ENCODE measurements at regions not wholly inside any gene's neighbourhood (a gene's known extent, or its start where the extent isn't known, plus 50 kb on each side); places are given as distances from the start of the nearest gene placed in this dataset.

- no peak for DNase-seq (ENCODE audit: low read depth)
- TF ChIP-seq, protein P1, sequence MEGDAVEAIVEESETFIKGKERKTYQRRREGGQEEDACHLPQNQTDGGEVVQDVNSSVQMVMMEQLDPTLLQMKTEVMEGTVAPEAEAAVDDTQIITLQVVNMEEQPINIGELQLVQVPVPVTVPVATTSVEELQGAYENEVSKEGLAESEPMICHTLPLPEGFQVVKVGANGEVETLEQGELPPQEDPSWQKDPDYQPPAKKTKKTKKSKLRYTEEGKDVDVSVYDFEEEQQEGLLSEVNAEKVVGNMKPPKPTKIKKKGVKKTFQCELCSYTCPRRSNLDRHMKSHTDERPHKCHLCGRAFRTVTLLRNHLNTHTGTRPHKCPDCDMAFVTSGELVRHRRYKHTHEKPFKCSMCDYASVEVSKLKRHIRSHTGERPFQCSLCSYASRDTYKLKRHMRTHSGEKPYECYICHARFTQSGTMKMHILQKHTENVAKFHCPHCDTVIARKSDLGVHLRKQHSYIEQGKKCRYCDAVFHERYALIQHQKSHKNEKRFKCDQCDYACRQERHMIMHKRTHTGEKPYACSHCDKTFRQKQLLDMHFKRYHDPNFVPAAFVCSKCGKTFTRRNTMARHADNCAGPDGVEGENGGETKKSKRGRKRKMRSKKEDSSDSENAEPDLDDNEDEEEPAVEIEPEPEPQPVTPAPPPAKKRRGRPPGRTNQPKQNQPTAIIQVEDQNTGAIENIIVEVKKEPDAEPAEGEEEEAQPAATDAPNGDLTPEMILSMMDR (IDR thresholded peaks at IDR 0.05; ENCODE audit: control insufficient read depth, insufficient read depth, low read depth, low read length, missing control alignments), result no peak
- no peak overlapping the region for H3K4me3 ChIP-seq (ENCODE audit: control insufficient read depth, low read depth, low read length)
Observed at GRCh38 chr15:95475067-95475466, 855.4 kb upstream of the NR2F2 start.

DNA sequence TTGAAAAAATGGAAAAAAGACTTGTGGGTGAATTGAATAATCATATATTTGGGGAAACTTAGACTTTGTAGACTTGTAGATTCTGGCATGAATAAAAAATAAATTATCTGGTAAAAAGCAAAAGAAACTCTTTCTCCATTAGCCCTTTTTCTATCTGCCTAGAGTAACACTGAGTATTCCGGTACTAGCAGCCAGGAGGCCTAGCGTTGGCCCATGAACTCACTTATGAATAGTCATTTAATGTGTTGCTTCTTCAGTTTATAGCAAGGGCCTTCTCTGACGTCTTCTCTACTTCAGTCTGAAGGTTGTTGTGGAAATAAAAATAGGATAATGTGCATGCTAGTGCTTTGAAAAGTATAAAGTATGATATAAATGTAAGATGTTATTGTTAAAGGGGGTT, 851.2 kb upstream of the NR2F2 start:
- DNase-seq (ENCODE audit: low read depth), result no peak
- TF ChIP-seq, protein P1 (IDR thresholded peaks at IDR 0.05; ENCODE audit: control insufficient read depth, insufficient read depth, low read depth, low read length, missing control alignments), result no peak
- no peak overlapping the region for H3K4me3 ChIP-seq (ENCODE audit: control insufficient read depth, low read depth, low read length)

DNA sequence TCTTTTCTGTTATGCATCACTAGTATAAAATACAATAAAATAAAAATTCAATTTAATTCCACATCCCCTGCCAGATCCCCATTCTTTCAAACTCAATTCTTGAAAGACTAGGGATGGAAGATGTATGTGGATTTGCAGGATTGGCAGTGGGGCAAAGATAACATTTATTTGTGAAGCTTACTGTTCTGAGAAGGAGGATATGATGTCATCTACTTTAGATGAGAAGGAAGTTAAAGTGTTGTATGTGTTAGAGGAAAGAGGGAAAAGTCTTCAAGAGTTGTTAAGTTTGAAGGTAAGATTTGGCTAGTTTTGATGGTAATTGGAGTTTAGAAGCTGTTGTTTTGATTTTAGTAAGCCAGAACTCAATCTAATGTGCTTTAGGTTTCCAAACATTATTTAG, 845.1 kb upstream of the NR2F2 start:
- TF ChIP-seq, protein P1 (IDR thresholded peaks at IDR 0.05; ENCODE audit: control insufficient read depth, insufficient read depth, low read depth, low read length, missing control alignments), result no peak
- H3K4me3 ChIP-seq (ENCODE audit: control insufficient read depth, low read depth, low read length), result no peak overlapping the region
- no peak for DNase-seq (ENCODE audit: low read depth)

- DNase-seq (ENCODE audit: low read depth), result no peak
- TF ChIP-seq, protein P1 (IDR thresholded peaks at IDR 0.05; ENCODE audit: control insufficient read depth, insufficient read depth, low read depth, low read length, missing control alignments), result no peak
- no peak overlapping the region for H3K4me3 ChIP-seq (ENCODE audit: control insufficient read depth, low read depth, low read length)
Observed at GRCh38 chr15:95486224-95486623, 844.3 kb upstream of the NR2F2 start.

GRCh38 chr15:95489103-95489502, 841.4 kb upstream of the NR2F2 start:
- no peak for DNase-seq (ENCODE audit: low read depth)
- H3K4me3 ChIP-seq (ENCODE audit: control insufficient read depth, low read depth, low read length), result no peak overlapping the region
- TF ChIP-seq, protein P1 (IDR thresholded peaks at IDR 0.05; ENCODE audit: control insufficient read depth, insufficient read depth, low read depth, low read length, missing control alignments), result no peak

GRCh38 chr15:95492388-95493070, 838.0 kb upstream of the NR2F2 start:
- DNase-seq (ENCODE audit: low read depth), result no peak
- TF ChIP-seq, protein P1 (IDR thresholded peaks at IDR 0.05; ENCODE audit: control insufficient read depth, insufficient read depth, low read depth, low read length, missing control alignments), result no peak
- H3K4me3 ChIP-seq (ENCODE audit: control insufficient read depth, low read depth, low read length), result no peak overlapping the region

Data from AG09309 (cell line).